ENCODE measurements at regions not wholly inside any gene's neighbourhood (a gene's known extent, or its start where the extent isn't known, plus 50 kb on each side); places are given as distances from the start of the nearest gene placed in this dataset.
"Not testable (repeated sequence)": the region's sequence is repeated elsewhere in the genome, so short reads cannot be mapped to it uniquely, and the experiment has no call there.

DNA sequence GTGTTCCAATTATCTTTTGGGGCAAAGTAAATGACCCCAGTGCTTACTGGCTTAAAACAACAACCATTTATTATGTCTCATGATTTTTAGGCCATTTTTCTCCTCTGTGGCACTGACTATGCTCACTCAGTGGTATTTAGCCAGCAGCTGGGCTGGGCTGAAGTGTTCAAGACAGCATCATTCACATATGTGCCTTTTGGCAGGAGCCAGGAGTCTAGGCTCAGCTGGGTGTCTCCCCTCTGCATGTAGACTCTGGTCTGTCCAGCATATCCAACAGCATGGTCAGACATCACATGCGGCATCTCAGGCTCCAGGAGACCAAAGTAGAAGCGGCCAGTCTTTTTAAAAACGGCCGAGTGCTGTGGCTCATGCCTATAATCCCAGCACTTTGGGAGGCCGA is 120.3 kb upstream of the TOP1 start:
- peaks cover 0 to 12% of the 10 kb centered on the region in 2 donors for H3K4me1 Mint-ChIP-seq (ENCODE audit: low read depth in 2 of 2)
- no peaks in the 10 kb centered on the region for H3K36me3 Mint-ChIP-seq
- no peak overlapping the region for H3K27ac Mint-ChIP-seq
- no peaks in the 10 kb centered on the region for H3K9me3 Mint-ChIP-seq
- peaks cover 0 to 5% of the 10 kb centered on the region in 2 donors for H3K27me3 Mint-ChIP-seq
- no peak for DNase-seq (ENCODE audit: low spot score)
- ATAC-seq, result no peak
- no peak overlapping the region for H3K4me3 Mint-ChIP-seq

DNA sequence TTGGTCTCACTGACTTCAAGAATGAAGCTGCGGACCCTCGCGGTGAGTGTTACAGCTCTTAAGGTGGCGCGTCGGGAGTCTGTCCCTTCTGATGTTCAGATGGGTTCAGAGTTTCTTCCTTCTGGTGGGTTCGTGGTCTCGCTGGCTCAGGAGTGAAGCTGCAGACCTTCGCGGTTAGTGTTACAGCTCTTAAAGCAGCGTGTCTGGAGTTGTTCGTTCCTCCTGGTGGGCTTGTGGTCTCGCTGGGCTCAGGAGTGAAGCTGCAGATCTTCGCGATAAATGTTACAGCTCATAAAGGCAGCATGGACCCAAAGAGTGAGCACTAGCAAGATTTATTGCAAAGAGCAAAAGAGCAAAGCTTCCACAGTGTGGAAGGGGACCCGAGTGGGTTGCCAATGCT is 119.1 kb upstream of the TOP1 start:
- H3K4me1 Mint-ChIP-seq (ENCODE audit: low read depth in 2 of 2); H3K27me3 Mint-ChIP-seq; H3K9me3 Mint-ChIP-seq; H3K27ac Mint-ChIP-seq; H3K36me3 Mint-ChIP-seq; ATAC-seq; DNase-seq (ENCODE audit: low spot score): not testable (repeated sequence)
- H3K4me3 Mint-ChIP-seq, result peak overlapping the region; percentile 5

DNA sequence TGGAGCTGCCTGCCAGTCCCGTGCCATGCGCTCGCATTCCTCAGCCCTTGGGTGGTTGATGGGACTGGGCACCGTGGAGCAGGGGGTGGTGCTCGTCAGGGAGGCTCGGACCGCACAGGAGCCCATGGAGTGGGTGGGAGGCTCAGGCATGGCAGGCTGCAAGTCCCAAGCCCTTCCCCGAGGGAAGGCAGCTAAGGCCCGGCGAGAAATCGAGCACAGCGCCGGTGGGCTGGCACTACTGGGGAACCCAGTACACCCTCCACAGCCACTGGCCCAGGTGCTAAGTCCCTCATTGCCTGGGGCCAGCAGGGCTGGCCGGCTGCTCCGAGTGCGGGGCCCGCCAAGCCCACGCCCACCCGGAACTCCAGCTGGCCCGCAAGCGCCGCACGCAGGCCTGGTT is 118.2 kb upstream of the TOP1 start:
- H3K4me3 Mint-ChIP-seq; H3K4me1 Mint-ChIP-seq (ENCODE audit: low read depth in 2 of 2); H3K36me3 Mint-ChIP-seq; H3K9me3 Mint-ChIP-seq; H3K27me3 Mint-ChIP-seq; H3K27ac Mint-ChIP-seq; DNase-seq (ENCODE audit: low spot score); ATAC-seq: not testable (repeated sequence)

DNA sequence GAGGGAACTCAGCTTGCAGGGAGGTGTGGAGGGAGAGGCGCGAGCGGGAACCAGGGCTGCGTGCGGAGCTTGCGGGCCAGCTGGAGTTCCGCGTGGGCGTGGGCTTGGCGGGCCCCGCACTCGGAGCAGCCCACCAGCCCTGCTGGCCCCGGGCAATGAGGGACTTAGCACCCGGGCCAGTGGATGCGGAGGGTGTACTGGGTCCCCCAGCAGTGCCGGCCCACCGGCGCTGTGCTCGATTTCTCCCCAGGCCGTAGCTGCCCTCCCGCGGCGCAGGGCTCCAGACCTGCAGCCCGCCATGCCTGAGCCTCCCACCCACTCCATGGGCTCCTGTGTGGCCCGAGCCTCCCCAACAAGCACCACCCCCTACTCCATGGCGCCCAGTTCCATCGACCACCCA is 117.5 kb upstream of the TOP1 start:
- H3K36me3 Mint-ChIP-seq; ATAC-seq; DNase-seq (ENCODE audit: low spot score); H3K4me3 Mint-ChIP-seq; H3K27me3 Mint-ChIP-seq; H3K4me1 Mint-ChIP-seq (ENCODE audit: low read depth in 2 of 2); H3K9me3 Mint-ChIP-seq; H3K27ac Mint-ChIP-seq: not testable (repeated sequence)

DNA sequence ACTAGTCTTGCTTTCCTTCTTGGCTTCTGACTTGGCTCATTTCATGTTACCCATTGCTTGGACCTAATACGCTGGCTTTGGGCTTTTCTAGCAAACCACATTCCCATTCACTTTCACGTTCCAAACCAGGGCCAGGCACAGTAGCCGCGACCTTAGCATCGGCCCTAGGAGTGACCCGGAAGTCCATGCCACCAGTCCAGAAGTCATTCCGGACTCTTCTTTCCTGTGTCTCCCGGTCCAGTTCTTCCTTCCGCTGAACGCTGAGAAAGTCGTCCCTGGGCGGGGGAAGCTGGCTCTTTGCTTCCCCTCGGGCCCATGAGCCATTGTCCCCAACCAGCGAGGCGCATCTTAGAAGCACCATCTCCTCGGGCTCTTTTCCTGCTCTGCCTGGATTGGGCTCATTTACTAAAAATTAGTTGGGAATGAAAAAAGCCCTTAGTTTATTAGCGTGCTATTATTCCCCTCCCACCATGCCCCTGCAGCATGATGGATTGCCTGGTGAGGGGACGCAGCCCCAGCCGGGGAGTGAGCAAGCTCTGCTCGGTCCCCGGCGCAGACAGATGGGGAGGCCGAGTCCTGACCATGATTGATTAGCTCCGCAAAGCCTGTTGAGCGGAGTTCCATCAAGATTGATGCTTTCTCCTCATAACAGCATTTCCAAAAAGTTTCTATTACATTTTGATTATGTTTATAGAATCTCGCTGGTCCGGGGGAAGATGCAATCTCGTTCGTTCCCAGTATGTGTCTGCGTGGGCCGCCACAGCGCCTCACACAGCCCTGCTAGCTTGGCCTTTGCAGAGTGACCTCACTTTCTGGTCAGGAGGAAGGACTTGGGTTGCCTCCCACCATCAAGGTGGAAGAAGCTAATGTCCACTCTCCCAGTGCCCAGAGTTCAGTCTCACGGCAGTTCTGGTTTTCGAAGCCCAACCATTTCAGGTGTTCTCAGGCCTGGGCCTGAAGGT is 115.1 kb upstream of the TOP1 start:
- Mint-ChIP-seq H3K27me3 (no peaks in the 10 kb centered on the region), H3K9me3 (no peaks in the 10 kb centered on the region), H3K36me3 (no peaks in the 10 kb centered on the region), H3K27ac (no peak overlapping the region), H3K4me1 (ENCODE audit: low read depth in 2 of 2) (peaks cover 0 to 4% of the 10 kb centered on the region in 2 donors), H3K4me3 (no peak overlapping the region)
- ATAC-seq, result no peak
- DNase-seq (ENCODE audit: low spot score), result no peak

DNA sequence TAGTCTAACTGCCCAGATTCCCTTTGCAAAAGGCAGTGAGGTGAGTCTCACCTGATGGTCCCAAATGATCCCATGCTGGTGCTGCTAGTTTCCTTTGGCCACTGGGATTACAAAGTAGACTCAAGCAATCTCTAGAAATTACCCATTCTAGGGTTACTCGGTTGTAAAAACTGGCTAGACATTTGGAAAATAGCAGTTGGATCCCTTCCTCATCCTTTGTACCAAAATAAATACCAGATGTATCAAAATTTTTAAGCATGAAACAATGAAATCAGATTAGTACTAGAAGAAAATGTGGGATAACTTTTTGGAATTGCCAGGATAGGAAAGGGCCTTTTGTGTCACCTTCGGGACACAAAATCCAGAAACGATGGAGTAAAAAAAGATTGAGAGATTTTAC is 112.9 kb upstream of the TOP1 start:
- Mint-ChIP-seq H3K4me3 (no peak overlapping the region), H3K4me1 (ENCODE audit: low read depth in 2 of 2) (no peaks in the 10 kb centered on the region), H3K36me3 (no peaks in the 10 kb centered on the region), H3K9me3 (no peaks in the 10 kb centered on the region), H3K27me3 (no peaks in the 10 kb centered on the region), H3K27ac (no peak overlapping the region)
- DNase-seq (ENCODE audit: low spot score) (no peak), ATAC-seq (no peak)

DNA sequence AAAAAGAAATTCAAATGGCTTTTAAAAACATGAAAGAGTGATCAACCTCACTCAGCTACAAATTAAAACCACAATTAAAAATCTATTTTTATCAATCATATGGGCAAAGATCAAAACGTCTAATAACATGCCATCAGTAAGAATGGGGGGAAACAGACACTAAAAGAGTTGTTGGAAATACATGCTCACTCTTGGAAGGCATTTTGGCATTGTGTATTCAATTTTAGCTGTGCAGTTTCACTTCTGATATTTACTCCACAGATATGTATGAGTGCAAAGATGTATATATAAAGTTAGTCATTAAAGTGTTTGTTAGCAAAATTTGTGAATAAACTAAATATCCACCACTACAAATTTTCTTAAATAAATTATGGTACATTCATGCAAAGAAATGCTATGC is 112.3 kb upstream of the TOP1 start:
- Mint-ChIP-seq H3K4me1 (ENCODE audit: low read depth in 2 of 2) (no peaks in the 10 kb centered on the region), H3K9me3 (no peaks in the 10 kb centered on the region), H3K4me3 (no peak overlapping the region), H3K27me3 (no peaks in the 10 kb centered on the region), H3K27ac (no peak overlapping the region), H3K36me3 (no peaks in the 10 kb centered on the region)
- ATAC-seq (no peak), DNase-seq (ENCODE audit: low spot score) (no peak)

DNA sequence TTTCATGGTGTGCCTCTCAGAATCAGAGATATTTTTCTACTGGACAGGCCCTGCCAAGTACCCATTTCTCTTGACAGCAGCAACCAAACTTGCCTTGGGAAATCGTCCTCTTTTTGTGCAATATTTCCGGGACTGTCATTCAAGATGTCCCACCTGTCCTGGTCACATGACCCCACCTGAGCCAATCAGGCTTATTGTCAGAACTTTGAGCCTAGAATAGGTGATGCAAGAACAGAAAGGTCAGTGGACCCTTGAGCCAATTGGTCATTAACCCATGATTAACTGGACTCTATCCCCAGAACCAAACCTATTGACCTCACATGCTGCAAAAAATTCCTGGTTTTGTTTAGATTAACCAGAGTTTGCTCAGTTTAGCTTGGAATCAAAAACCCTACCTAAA is 108.3 kb upstream of the TOP1 start:
- no peak overlapping the region for H3K4me3 Mint-ChIP-seq
- no peaks in the 10 kb centered on the region for H3K36me3 Mint-ChIP-seq
- no peaks in the 10 kb centered on the region for H3K4me1 Mint-ChIP-seq (ENCODE audit: low read depth in 2 of 2)
- no peaks in the 10 kb centered on the region for H3K27me3 Mint-ChIP-seq
- no peak overlapping the region for H3K27ac Mint-ChIP-seq
- ATAC-seq, result no peak
- H3K9me3 Mint-ChIP-seq, result no peaks in the 10 kb centered on the region
- DNase-seq (ENCODE audit: low spot score), result no peak

DNA sequence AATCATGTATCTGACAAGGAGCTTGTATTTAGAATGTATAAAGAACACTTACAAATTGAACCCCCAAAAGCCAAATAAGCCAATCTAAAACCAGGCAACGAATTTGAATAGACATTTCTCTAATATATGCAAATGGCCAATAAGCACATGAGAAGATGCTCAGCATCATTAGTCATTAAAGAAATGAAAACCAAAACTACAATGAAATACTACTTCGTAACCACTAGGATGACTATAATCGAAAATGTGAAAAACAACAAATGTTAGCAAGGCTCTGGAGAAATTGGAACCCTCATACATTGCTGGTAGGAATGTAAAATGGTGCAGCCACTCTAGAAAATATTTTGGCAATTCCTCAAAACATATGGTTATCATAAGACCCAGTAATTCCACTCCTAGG is 105.8 kb upstream of the TOP1 start:
- DNase-seq (ENCODE audit: low spot score) (no peak), ATAC-seq (peak in 1 of 2 donors; percentile 38)
- Mint-ChIP-seq H3K36me3 (no peaks in the 10 kb centered on the region), H3K4me1 (ENCODE audit: low read depth in 2 of 2) (peaks cover 0 to 14% of the 10 kb centered on the region in 2 donors), H3K27me3 (peaks cover 0 to 2% of the 10 kb centered on the region in 2 donors), H3K9me3 (no peaks in the 10 kb centered on the region), H3K4me3 (no peak overlapping the region), H3K27ac (no peak overlapping the region)

DNA sequence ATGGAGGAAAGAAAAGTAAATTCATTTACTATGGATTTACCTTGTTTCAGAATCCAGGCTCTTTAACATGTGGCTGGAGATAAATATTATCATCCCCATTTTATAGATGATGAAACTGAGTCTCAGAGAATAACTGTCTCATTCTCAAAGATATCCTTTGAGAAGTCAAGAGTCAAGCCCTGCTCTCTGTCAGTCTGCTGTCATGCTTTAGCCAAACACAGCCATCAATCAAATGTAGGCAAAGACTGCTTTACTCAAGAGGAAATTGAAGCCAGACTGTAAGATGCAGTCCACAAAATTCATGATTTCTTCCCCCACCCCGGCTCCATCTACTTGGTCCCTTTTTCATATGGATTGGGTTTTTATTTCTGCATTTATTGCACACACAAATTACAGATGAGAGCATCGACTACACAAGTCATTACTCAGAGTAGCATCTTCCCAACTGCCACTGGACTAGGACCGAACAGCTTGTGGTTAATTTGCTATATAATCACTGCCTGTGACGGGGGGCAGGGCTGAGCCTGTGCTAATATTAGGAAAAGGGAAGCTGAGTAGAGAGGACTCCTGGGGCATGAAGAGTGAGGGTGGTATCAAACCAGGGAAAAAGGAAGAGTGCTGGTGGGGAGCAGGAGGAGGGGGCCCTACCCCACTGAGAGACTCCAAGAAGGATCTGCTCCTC is 102.7 kb upstream of the TOP1 start:
- no peak for DNase-seq (ENCODE audit: low spot score)
- H3K27ac Mint-ChIP-seq, result no peak overlapping the region
- H3K4me3 Mint-ChIP-seq, result no peak overlapping the region
- peaks cover 0 to 2% of the 10 kb centered on the region in 2 donors for H3K27me3 Mint-ChIP-seq
- peaks cover 0 to 14% of the 10 kb centered on the region in 2 donors for H3K4me1 Mint-ChIP-seq (ENCODE audit: low read depth in 2 of 2)
- no peak for ATAC-seq
- H3K36me3 Mint-ChIP-seq, result no peaks in the 10 kb centered on the region
- no peaks in the 10 kb centered on the region for H3K9me3 Mint-ChIP-seq

DNA sequence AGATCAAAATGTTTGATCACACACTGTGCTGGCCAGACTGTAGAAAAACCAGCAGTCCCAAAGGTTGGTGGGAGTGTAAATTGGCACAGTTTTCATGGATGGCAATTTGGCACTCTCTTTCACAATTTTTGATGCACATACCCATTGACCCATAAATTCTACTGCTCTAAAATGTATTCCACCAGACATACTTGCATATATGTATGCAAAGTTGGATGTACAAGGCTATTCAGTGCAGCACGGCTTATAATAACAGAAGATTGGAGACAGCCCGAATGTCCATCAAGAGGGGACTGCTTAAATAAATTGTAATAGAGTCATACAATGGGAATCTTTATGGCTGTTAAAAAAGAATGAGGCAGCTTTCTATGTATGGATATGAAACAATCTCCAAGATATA is 101.7 kb upstream of the TOP1 start:
- Mint-ChIP-seq H3K27ac (no peak overlapping the region), H3K4me1 (ENCODE audit: low read depth in 2 of 2) (peaks cover 0 to 14% of the 10 kb centered on the region in 2 donors), H3K27me3 (peaks cover 0 to 2% of the 10 kb centered on the region in 2 donors), H3K9me3 (no peaks in the 10 kb centered on the region), H3K36me3 (no peaks in the 10 kb centered on the region), H3K4me3 (no peak overlapping the region)
- no peak for ATAC-seq
- DNase-seq (ENCODE audit: low spot score), result no peak

DNA sequence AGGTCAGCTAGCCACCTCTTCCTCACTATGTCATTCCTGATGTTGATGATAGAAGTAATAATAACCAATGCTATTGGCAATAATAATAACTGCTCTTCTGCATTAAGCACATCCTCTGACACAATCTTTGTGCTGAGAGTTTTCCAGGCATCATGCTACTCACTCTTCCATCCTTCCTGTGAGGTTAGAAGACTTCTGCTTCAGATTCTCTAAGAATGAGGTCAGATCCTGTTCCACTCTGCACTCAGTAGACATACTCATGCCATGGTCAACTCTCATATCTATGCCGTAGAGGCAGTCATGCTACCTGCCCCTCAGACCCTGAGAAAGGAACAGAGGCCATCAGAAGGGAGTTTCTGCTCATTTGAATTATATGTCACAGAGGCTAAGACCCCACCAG is 98.1 kb upstream of the TOP1 start:
- peaks cover 9% of the 10 kb centered on the region for H3K36me3 Mint-ChIP-seq
- no peak overlapping the region for H3K4me3 Mint-ChIP-seq
- ATAC-seq, result no peak
- H3K4me1 Mint-ChIP-seq (ENCODE audit: low read depth in 2 of 2), result peaks cover 7 to 24% of the 10 kb centered on the region in 2 donors
- no peak for DNase-seq (ENCODE audit: low spot score)
- peaks cover 8% of the 10 kb centered on the region in 2 donors for H3K27me3 Mint-ChIP-seq
- peaks cover 6% of the 10 kb centered on the region for H3K9me3 Mint-ChIP-seq
- H3K27ac Mint-ChIP-seq, result no peak overlapping the region

DNA sequence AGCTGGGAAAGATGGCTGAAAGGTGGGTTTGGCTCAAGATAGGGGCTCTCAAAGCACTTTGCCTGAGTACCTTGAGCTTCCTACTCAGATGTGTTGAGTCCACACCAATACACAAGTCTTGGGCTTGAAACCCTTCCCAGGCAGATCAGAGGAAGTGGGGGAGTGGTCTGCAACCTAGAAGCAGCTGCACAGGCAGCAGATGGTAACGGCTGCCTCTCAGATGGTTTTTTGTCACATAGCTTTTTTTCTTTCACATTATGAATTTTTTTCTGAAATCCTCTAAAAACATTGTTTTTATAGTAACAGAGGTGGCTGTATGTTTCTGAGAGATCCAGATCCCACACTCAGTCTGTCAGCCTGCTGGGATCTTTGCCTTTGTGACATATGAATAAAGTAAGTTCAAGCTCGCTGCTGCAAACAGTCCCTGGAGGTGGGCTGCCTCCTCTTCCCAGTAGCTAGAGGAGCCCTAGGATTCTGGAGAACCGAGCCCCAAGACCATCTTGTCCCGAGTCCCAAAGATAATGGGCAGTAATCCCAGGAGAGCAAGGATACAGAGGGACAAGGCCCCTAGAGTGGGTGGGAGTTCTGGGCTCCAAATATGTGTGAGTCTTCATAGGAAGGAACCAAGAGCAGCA is 97.1 kb upstream of the TOP1 start:
- ATAC-seq (no peak), DNase-seq (ENCODE audit: low spot score) (no peak)
- Mint-ChIP-seq H3K4me1 (ENCODE audit: low read depth in 2 of 2) (peaks cover 7 to 19% of the 10 kb centered on the region in 2 donors), H3K27me3 (peaks cover 6 to 8% of the 10 kb centered on the region in 2 donors), H3K9me3 (peaks cover 6% of the 10 kb centered on the region), H3K36me3 (peaks cover 9% of the 10 kb centered on the region), H3K4me3 (no peak overlapping the region), H3K27ac (no peak overlapping the region)

DNA sequence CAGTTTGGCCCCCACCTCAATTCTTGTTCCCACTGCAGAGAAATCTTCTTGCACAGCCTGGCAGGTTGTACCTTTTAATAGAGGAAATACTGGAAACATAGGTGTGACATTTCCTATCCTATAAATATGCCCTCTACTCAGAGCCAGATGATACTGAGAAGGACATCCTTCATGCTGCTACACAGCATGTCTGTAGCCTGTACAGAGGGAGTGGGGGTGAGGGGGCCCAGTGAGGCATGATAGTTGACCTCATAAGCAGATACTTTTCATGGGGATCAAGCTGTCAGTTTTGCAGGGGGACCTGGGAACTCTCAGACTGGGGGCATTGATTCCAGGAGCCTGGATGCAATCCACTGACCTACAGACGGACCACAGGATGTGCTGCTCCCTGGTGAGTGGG is 96.2 kb upstream of the TOP1 start:
- peaks cover 7 to 14% of the 10 kb centered on the region in 2 donors for H3K4me1 Mint-ChIP-seq (ENCODE audit: low read depth in 2 of 2)
- no peak overlapping the region for H3K27ac Mint-ChIP-seq
- peaks cover 9% of the 10 kb centered on the region for H3K36me3 Mint-ChIP-seq
- H3K27me3 Mint-ChIP-seq, result peaks cover 6 to 8% of the 10 kb centered on the region in 2 donors
- H3K4me3 Mint-ChIP-seq, result no peak overlapping the region
- ATAC-seq, result no peak
- peaks cover 6% of the 10 kb centered on the region for H3K9me3 Mint-ChIP-seq
- no peak for DNase-seq (ENCODE audit: low spot score)

Data from natural killer cell treated with Interleukin-12 subunit alpha and Interleukin-12 subunit beta and Interleukin-15 and Interleukin-18, amount 100 ng/mL, for 72 hours (primary cell).